Thyroid gland (tissue), 4 donors: ENCODE measurements at regions not wholly inside any gene's neighbourhood (a gene's known extent, or its start where the extent isn't known, plus 50 kb on each side); places are given as distances from the start of the nearest gene placed in this dataset.
A peak's percentile ranks its signal among the peaks of the same experiment; 100 is the strongest.

Source experiments
- DNase-seq, 2 donors: peaks; one replicate each; pipeline ENCODE4 v3.0.0-alpha.2; 2019
- H3K27ac ChIP-seq, 3 donors: fragments of 200-600 bp; sonication (generic); 1 replicate in 2 of 3; 2 replicates in 1 of 3; pipeline ENCODE4 v1.5.1; 2016 to 2019; ENCODE audit warnings: mild to moderate bottlenecking in 1 of 3, moderate library complexity in 1 of 3
- H3K27me3 ChIP-seq: fragments of 200-600 bp; sonication (generic); one replicate; pipeline ENCODE4 v1.5.1; 2019
- H3K36me3 ChIP-seq, 2 donors: fragments of 200-600 bp; sonication (generic); one replicate each; pipeline ENCODE4 v1.5.1; 2016 to 2019
- H3K4me1 ChIP-seq, 2 donors: fragments of 200-600 bp; sonication (generic); one replicate each; pipeline ENCODE4 v1.5.1; 2017 to 2019
- H3K4me3 ChIP-seq, 3 donors: fragments of 200-600 bp; sonication (generic); replicated peaks in 1 of 3; 1 replicate in 2 of 3; 2 replicates in 1 of 3; pipeline ENCODE4 v1.5.1; 2016; ENCODE audit warnings: mild to moderate bottlenecking in 1 of 3
- H3K9me3 ChIP-seq: fragments of 200-600 bp; sonication (generic); one replicate; pipeline ENCODE4 v1.5.1; 2017
- POLR2A ChIP-seq, 2 donors: fragments of 450-650 bp; IDR thresholded peaks; one replicate each; pipeline ENCODE4 v1.6.1; 2017; ENCODE audit warnings: antibody characterized with exemption in 2 of 2, mild to moderate bottlenecking in 2 of 2, moderate library complexity in 1 of 2
- WGBS, 2 donors: methylation state at CpG; one replicate each; pipeline ENCODE4 v1.1.5; 2017; 5-methylcytosine and 5-hydroxymethylcytosine counted together
- intact Hi-C: fragments of 100-400 bp; cut with DNase I; formaldehyde crosslinking; loops from one replicate; pipeline ENCODE4 v1.15.1; 2023
- TF ChIP-seq, protein P1 (sequence below), 6 experiments: fragments of 200-600 bp in 3 of 6; fragments of 450-650 bp in 3 of 6; sonication (generic) in 3 of 6; IDR thresholded peaks; one replicate each; pipeline ENCODE4 v1.5.1; 2016 to 2019; ENCODE audit warnings: antibody characterized with exemption in 6 of 6, mild to moderate bottlenecking in 2 of 6, inconsistent platforms in 1 of 6, moderate library complexity in 1 of 6

GRCh38 chr12:72836194-72836593 lies 564.0 kb downstream of the TRHDE start:
- no peaks in the 10 kb centered on the region for H3K4me1 ChIP-seq
- no peak for DNase-seq
- H3K27ac ChIP-seq: no peak overlapping the region
- intact Hi-C loops: no loop called here
- no peaks in the 10 kb centered on the region for H3K36me3 ChIP-seq
- H3K9me3 ChIP-seq: no peaks in the 10 kb centered on the region
- H3K4me3 ChIP-seq: no peak overlapping the region
- no peaks in the 10 kb centered on the region for H3K27me3 ChIP-seq
- TF ChIP-seq, protein P1, sequence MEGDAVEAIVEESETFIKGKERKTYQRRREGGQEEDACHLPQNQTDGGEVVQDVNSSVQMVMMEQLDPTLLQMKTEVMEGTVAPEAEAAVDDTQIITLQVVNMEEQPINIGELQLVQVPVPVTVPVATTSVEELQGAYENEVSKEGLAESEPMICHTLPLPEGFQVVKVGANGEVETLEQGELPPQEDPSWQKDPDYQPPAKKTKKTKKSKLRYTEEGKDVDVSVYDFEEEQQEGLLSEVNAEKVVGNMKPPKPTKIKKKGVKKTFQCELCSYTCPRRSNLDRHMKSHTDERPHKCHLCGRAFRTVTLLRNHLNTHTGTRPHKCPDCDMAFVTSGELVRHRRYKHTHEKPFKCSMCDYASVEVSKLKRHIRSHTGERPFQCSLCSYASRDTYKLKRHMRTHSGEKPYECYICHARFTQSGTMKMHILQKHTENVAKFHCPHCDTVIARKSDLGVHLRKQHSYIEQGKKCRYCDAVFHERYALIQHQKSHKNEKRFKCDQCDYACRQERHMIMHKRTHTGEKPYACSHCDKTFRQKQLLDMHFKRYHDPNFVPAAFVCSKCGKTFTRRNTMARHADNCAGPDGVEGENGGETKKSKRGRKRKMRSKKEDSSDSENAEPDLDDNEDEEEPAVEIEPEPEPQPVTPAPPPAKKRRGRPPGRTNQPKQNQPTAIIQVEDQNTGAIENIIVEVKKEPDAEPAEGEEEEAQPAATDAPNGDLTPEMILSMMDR (IDR thresholded peaks at IDR 0.05): no peak
- TF ChIP-seq POLR2A (IDR thresholded peaks at IDR 0.05): no peak

GRCh38 chr12:72839696-72840095 lies 567.5 kb downstream of the TRHDE start:
- intact Hi-C loops: no loop called here
- 50 to 80% methylated on average over 1 of the region's 1 CpG for WGBS, 2 donors
- Histone ChIP-seq H3K9me3 (no peaks in the 10 kb centered on the region), H3K27ac (no peak overlapping the region), H3K4me3 (no peak overlapping the region), H3K4me1 (no peaks in the 10 kb centered on the region), H3K36me3 (no peaks in the 10 kb centered on the region), H3K27me3 (no peaks in the 10 kb centered on the region)
- TF ChIP-seq POLR2A (IDR thresholded peaks at IDR 0.05): no peak
- TF ChIP-seq, protein P1 (IDR thresholded peaks at IDR 0.05): no peak
- DNase-seq: no peak

DNA sequence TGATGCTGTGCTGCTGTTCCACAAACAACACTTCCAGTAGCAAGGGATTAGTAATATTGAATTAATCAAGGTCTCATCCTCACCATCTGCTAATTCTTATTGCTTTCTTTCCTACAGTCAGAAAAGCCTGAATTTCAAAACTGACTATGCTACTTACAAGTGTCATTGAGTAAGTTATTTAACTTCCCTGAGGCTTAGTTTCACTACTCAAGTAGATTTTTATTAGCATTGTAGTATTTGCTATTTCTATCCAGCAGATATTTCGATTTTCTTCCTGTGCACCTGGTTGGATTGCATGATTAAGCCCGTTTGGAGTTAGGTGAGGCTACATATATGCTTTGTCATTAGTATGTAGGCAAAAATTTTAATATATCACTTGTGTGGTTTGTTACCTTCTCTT lies 591.5 kb downstream of the TRHDE start:
- WGBS, 2 donors: 44 to 48% methylated on average over 2 of the region's 2 CpGs

GRCh38 chr12:72865921-72866320 lies 593.8 kb downstream of the TRHDE start:
- Histone ChIP-seq H3K27me3 (no peaks in the 10 kb centered on the region), H3K4me3 (no peak overlapping the region), H3K36me3 (no peaks in the 10 kb centered on the region), H3K27ac (no peak overlapping the region), H3K9me3 (no peaks in the 10 kb centered on the region), H3K4me1 (no peaks in the 10 kb centered on the region)
- intact Hi-C loops: no loop called here
- TF ChIP-seq, protein P1 (IDR thresholded peaks at IDR 0.05): no peak
- TF ChIP-seq POLR2A (IDR thresholded peaks at IDR 0.05): no peak
- DNase-seq: no peak
- 96% methylated on average over 2 of the region's 2 CpGs for WGBS, 2 donors

More for the DNA sequence above, 591.5 kb downstream of the TRHDE start:
- Histone ChIP-seq H3K4me3 (no peak overlapping the region), H3K36me3 (no peaks in the 10 kb centered on the region), H3K4me1 (no peaks in the 10 kb centered on the region), H3K27me3 (no peaks in the 10 kb centered on the region), H3K27ac (no peak overlapping the region), H3K9me3 (no peaks in the 10 kb centered on the region)
- DNase-seq: no peak
- intact Hi-C loops: no loop called here
- no peak for TF ChIP-seq POLR2A (IDR thresholded peaks at IDR 0.05)
- TF ChIP-seq, protein P1 (IDR thresholded peaks at IDR 0.05): no peak

DNA sequence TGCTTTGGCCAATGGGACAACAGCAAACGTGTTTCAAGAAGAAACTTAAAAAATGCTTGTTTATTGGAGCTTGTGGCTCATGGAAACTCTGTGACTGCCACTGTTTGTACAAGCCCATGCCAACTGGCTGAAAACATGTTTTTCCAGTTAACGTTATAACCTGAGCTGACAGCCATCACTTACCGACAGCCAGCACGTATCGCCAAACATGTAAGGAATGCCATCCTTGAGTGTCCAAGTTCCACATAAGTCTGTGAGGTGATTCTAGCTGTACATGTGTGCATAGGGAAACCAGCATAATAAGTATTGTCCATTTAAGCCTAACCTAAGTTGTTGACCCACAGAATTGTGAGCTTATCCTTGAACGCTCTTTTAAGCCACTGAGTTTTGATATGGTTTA lies 596.9 kb downstream of the TRHDE start:
- TF ChIP-seq, protein P1 (IDR thresholded peaks at IDR 0.05): no peak
- TF ChIP-seq POLR2A (IDR thresholded peaks at IDR 0.05): no peak
- H3K36me3 ChIP-seq: no peaks in the 10 kb centered on the region
- H3K27me3 ChIP-seq: no peaks in the 10 kb centered on the region
- H3K4me1 ChIP-seq: no peaks in the 10 kb centered on the region
- H3K27ac ChIP-seq: no peak overlapping the region
- DNase-seq: peak; percentile 16 to 38
- no peaks in the 10 kb centered on the region for H3K9me3 ChIP-seq
- intact Hi-C loops: no loop called here
- 34 to 47% methylated on average over 6 of the region's 6 CpGs for WGBS, 2 donors
- no peak overlapping the region for H3K4me3 ChIP-seq
